Smooth muscle cell (in vitro differentiated cells): ENCODE measurements at regions not wholly inside any gene's neighbourhood (a gene's known extent, or its start where the extent isn't known, plus 50 kb on each side); places are given as distances from the start of the nearest gene placed in this dataset.

Experiments used
- DNase-seq: peaks from one replicate; lab custom pipeline; 2025; ENCODE audit not compliant: unreplicated experiment; lab: John Stamatoyannopoulos, UW
- H2AFZ ChIP-seq: fragments of 200-600 bp; sonication (generic); 2 replicates; pipeline ENCODE4 v1.6.0; 2016; ENCODE audit warnings: antibody characterized with exemption, low read depth, mild to moderate bottlenecking
- H3F3A ChIP-seq: fragments of 200-600 bp; sonication (generic); 2 replicates; pipeline ENCODE4 v1.6.0; 2017; ENCODE audit warnings: antibody characterized with exemption, low read depth
- H3K27ac ChIP-seq: fragments of 200-600 bp; sonication (generic); 2 replicates; pipeline ENCODE4 v1.5.1; 2016; ENCODE audit warnings: low read depth, mild to moderate bottlenecking
- H3K27me3 ChIP-seq: fragments of 200-600 bp; sonication (generic); 2 replicates; pipeline ENCODE4 v1.6.1; 2016; ENCODE audit warnings: low read depth, mild to moderate bottlenecking
- H3K36me3 ChIP-seq: fragments of 200-600 bp; sonication (generic); 2 replicates; pipeline ENCODE4 v1.5.1; 2016; ENCODE audit warnings: low read depth
- H3K4me1 ChIP-seq: fragments of 200-600 bp; sonication (generic); 2 replicates; pipeline ENCODE4 v1.5.1; 2016; ENCODE audit warnings: low read depth
- H3K4me2 ChIP-seq: fragments of 200-600 bp; sonication (generic); 2 replicates; pipeline ENCODE4 v1.6.0; 2016; ENCODE audit warnings: mild to moderate bottlenecking
- H3K4me3 ChIP-seq: fragments of 200-600 bp; sonication (generic); 2 replicates; pipeline ENCODE4 v1.5.1; 2016; ENCODE audit warnings: mild to moderate bottlenecking
- H3K79me2 ChIP-seq: fragments of 200-600 bp; sonication (generic); 2 replicates; pipeline ENCODE4 v1.6.0; 2016; ENCODE audit warnings: low read depth, mild to moderate bottlenecking
- H3K9ac ChIP-seq: fragments of 200-600 bp; sonication (generic); 2 replicates; pipeline ENCODE4 v1.6.0; 2016; ENCODE audit warnings: low read depth
- H3K9me3 ChIP-seq: fragments of 200-600 bp; sonication (generic); replicated peaks from 2 replicates; pipeline ENCODE4 v1.5.1; 2016; ENCODE audit warnings: low read depth
- H4K20me1 ChIP-seq: fragments of 200-600 bp; sonication (generic); 2 replicates; pipeline ENCODE4 v1.6.0; 2016; ENCODE audit warnings: low read depth
- CTCF ChIP-seq: fragments of 200-600 bp; sonication (generic); IDR thresholded peaks from 2 replicates; pipeline ENCODE4 v1.5.1; 2017; ENCODE audit warnings: borderline replicate concordance, mild to moderate bottlenecking, antibody characterized with exemption; ENCODE audit not compliant: insufficient read depth, poor library complexity, severe bottlenecking
- WGBS: methylation state at CpG from one replicate; pipeline ENCODE4 v1.1.7; 2016; ENCODE audit warnings: low lambda C conversion rate; 5-methylcytosine and 5-hydroxymethylcytosine counted together

GRCh38 chr4:138428611-138429010 is 186.5 kb upstream of the SLC7A11 start:
- no peak for TF ChIP-seq CTCF
- H3K9me3 ChIP-seq: no peaks in the 10 kb centered on the region
- 86% methylated on average over 4 of the region's 4 CpGs for WGBS
- H3K4me1 ChIP-seq: no peaks in the 10 kb centered on the region
- H3K27me3 ChIP-seq: no peaks in the 10 kb centered on the region
- no peak overlapping the region for H3K4me3 ChIP-seq
- H2AFZ ChIP-seq: no peak overlapping the region
- no peak overlapping the region for H3K27ac ChIP-seq
- no peaks in the 10 kb centered on the region for H4K20me1 ChIP-seq
- H3F3A ChIP-seq: no peaks in the 10 kb centered on the region
- H3K4me2 ChIP-seq: no peak overlapping the region
- H3K36me3 ChIP-seq: no peaks in the 10 kb centered on the region
- no peaks in the 10 kb centered on the region for H3K79me2 ChIP-seq
- no peak for DNase-seq
- no peak overlapping the region for H3K9ac ChIP-seq

- no peak overlapping the region for H3K9ac ChIP-seq
- H3K36me3 ChIP-seq: no peaks in the 10 kb centered on the region
- no peak overlapping the region for H3K4me2 ChIP-seq
- H2AFZ ChIP-seq: no peak overlapping the region
- H3K4me1 ChIP-seq: no peaks in the 10 kb centered on the region
- no peaks in the 10 kb centered on the region for H3K79me2 ChIP-seq
- TF ChIP-seq CTCF: no peak
- no peak overlapping the region for H3K4me3 ChIP-seq
- no peaks in the 10 kb centered on the region for H3F3A ChIP-seq
- H4K20me1 ChIP-seq: no peaks in the 10 kb centered on the region
- no peak overlapping the region for H3K27ac ChIP-seq
- no peaks in the 10 kb centered on the region for H3K9me3 ChIP-seq
- 86% methylated on average over 1 of the region's 1 CpG for WGBS
- no peak for DNase-seq
- no peaks in the 10 kb centered on the region for H3K27me3 ChIP-seq
These were observed 184.6 kb upstream of the SLC7A11 start for GRCh38 chr4:138426786-138427185.

- Histone ChIP-seq H3K4me2 (no peak overlapping the region), H3K36me3 (no peaks in the 10 kb centered on the region), H3F3A (no peaks in the 10 kb centered on the region), H3K79me2 (no peaks in the 10 kb centered on the region), H3K27me3 (no peaks in the 10 kb centered on the region), H4K20me1 (no peaks in the 10 kb centered on the region), H3K4me3 (no peak overlapping the region), H3K9ac (no peak overlapping the region), H3K4me1 (no peaks in the 10 kb centered on the region), H3K27ac (no peak overlapping the region), H3K9me3 (no peaks in the 10 kb centered on the region), H2AFZ (no peak overlapping the region)
- DNase-seq: no peak
- WGBS: 91% methylated on average over 1 of the region's 1 CpG
- TF ChIP-seq CTCF: no peak
These were observed 178.3 kb upstream of the SLC7A11 start for GRCh38 chr4:138420471-138420870.

- Histone ChIP-seq H3K27me3 (no peaks in the 10 kb centered on the region), H3K9me3 (no peaks in the 10 kb centered on the region), H3K9ac (no peak overlapping the region), H3K79me2 (no peaks in the 10 kb centered on the region), H2AFZ (no peak overlapping the region), H3K36me3 (no peaks in the 10 kb centered on the region), H3K4me1 (no peaks in the 10 kb centered on the region), H3F3A (no peaks in the 10 kb centered on the region), H3K27ac (no peak overlapping the region), H4K20me1 (no peaks in the 10 kb centered on the region), H3K4me2 (no peak overlapping the region), H3K4me3 (no peak overlapping the region)
- no peak for TF ChIP-seq CTCF
- no peak for DNase-seq
- WGBS: 96% methylated on average over 1 of the region's 1 CpG
These were observed 172.1 kb upstream of the SLC7A11 start for GRCh38 chr4:138414202-138414601.
